CD4-positive, alpha-beta T cell treated with Interleukin-15 for 4 hours (primary cell): ENCODE measurements at regions not wholly inside any gene's neighbourhood (a gene's known extent, or its start where the extent isn't known, plus 50 kb on each side); places are given as distances from the start of the nearest gene placed in this dataset.
"Not testable (repeated sequence)": the region's sequence is repeated elsewhere in the genome, so short reads cannot be mapped to it uniquely, and the experiment has no call there.

Experiments
- DNase-seq: peaks from one replicate; pipeline ENCODE4 v3.0.0-alpha.2; 2020; ENCODE audit warnings: low spot score

- DNase-seq: no peak
These were observed 169.7 kb upstream of the NUDT4 start for GRCh38 chr12:93208011-93208410.

- no peak for DNase-seq
These were observed 163.0 kb upstream of the NUDT4 start for GRCh38 chr12:93214523-93215289.

- DNase-seq: no peak
These were observed 162.4 kb upstream of the NUDT4 start for GRCh38 chr12:93215290-93215678.

- no peak for DNase-seq
These were observed 157.8 kb upstream of the NUDT4 start for GRCh38 chr12:93219947-93220346.

- no peak for DNase-seq
These were observed 155.9 kb upstream of the NUDT4 start for GRCh38 chr12:93221841-93222240.

GRCh38 chr12:93223440-93224426 is 154.0 kb upstream of the NUDT4 start:
- no peak for DNase-seq

GRCh38 chr12:93225094-93225493 is 152.6 kb upstream of the NUDT4 start:
- no peak for DNase-seq

GRCh38 chr12:93226361-93226760 is 151.4 kb upstream of the NUDT4 start:
- DNase-seq: no peak

- DNase-seq: no peak
These were observed 148.0 kb upstream of the NUDT4 start for GRCh38 chr12:93229494-93230325.

GRCh38 chr12:93230326-93230720 is 147.4 kb upstream of the NUDT4 start:
- no peak for DNase-seq

- DNase-seq: no peak
These were observed 145.8 kb upstream of the NUDT4 start for GRCh38 chr12:93231938-93232337.

GRCh38 chr12:93234641-93235040 is 143.1 kb upstream of the NUDT4 start:
- no peak for DNase-seq

GRCh38 chr12:93235881-93236280 is 141.8 kb upstream of the NUDT4 start:
- DNase-seq: no peak

GRCh38 chr12:93237235-93237915 is 140.3 kb upstream of the NUDT4 start:
- DNase-seq: no peak

- not testable (repeated sequence) for DNase-seq
These were observed 139.0 kb upstream of the NUDT4 start for GRCh38 chr12:93238512-93239262.

- DNase-seq: not testable (repeated sequence)
These were observed 137.9 kb upstream of the NUDT4 start for GRCh38 chr12:93239789-93240188.

- no peak for DNase-seq
These were observed 135.4 kb upstream of the NUDT4 start for GRCh38 chr12:93242154-93242972.

- DNase-seq: no peak
These were observed 134.4 kb upstream of the NUDT4 start for GRCh38 chr12:93243382-93243688.

GRCh38 chr12:93243689-93244513 is 133.8 kb upstream of the NUDT4 start:
- no peak for DNase-seq
